MM.1S (cell line): ENCODE measurements at regions not wholly inside any gene's neighbourhood (a gene's known extent, or its start where the extent isn't known, plus 50 kb on each side); places are given as distances from the start of the nearest gene placed in this dataset.
A peak's percentile ranks its signal among the peaks of the same experiment; 100 is the strongest.

Experiments
- DNase-seq: peaks from one replicate; pipeline ENCODE4 v3.0.0-alpha.2; 2015
- H2AFZ ChIP-seq: fragments of 300-600 bp; sonication (generic); 2 replicates; pipeline ENCODE4 v1.6.0; 2016; ENCODE audit warnings: antibody characterized with exemption, low read length
- H3F3A ChIP-seq: fragments of 300-600 bp; sonication (generic); 2 replicates; pipeline ENCODE4 v1.6.1; 2016; ENCODE audit warnings: mild to moderate bottlenecking, antibody characterized with exemption, low read length, moderate library complexity, mixed read lengths; ENCODE audit not compliant: insufficient read depth
- H3K27ac ChIP-seq: fragments of 300-600 bp; sonication (generic); 2 replicates; pipeline ENCODE4 v1.5.1; 2016; ENCODE audit warnings: mild to moderate bottlenecking, low read length
- H3K27me3 ChIP-seq: fragments of 300-600 bp; sonication (generic); replicated peaks from 2 replicates; pipeline ENCODE4 v1.6.0; 2016; ENCODE audit warnings: low read length; ENCODE audit not compliant: insufficient read depth
- H3K36me3 ChIP-seq: fragments of 300-600 bp; sonication (generic); replicated peaks from 2 replicates; pipeline ENCODE4 v1.6.1; 2016; ENCODE audit warnings: mild to moderate bottlenecking, low read length, mixed read lengths; ENCODE audit not compliant: insufficient read depth
- H3K4me1 ChIP-seq: fragments of 300-600 bp; sonication (generic); 2 replicates; pipeline ENCODE4 v1.6.1; 2016; ENCODE audit warnings: low read length, mixed read lengths
- H3K4me2 ChIP-seq: fragments of 300-600 bp; sonication (generic); 2 replicates; pipeline ENCODE4 v1.6.0; 2016; ENCODE audit warnings: low read depth, low read length
- H3K4me3 ChIP-seq: fragments of 300-600 bp; sonication (generic); 2 replicates; pipeline ENCODE4 v1.5.1; 2016; ENCODE audit warnings: low read length, mixed read lengths
- H3K79me2 ChIP-seq: fragments of 300-600 bp; sonication (generic); 2 replicates; pipeline ENCODE4 v1.6.1; 2016; ENCODE audit warnings: mixed run types, low read length, mixed read lengths
- H3K9ac ChIP-seq: fragments of 300-600 bp; sonication (generic); 2 replicates; pipeline ENCODE4 v1.6.1; 2016; ENCODE audit warnings: low read length, mixed read lengths
- H3K9me2 ChIP-seq: fragments of 300-600 bp; sonication (generic); replicated peaks from 2 replicates; pipeline ENCODE4 v1.6.1; 2016; ENCODE audit warnings: mild to moderate bottlenecking, low read length, mixed read lengths; ENCODE audit not compliant: insufficient read depth
- H3K9me3 ChIP-seq: fragments of 300-600 bp; sonication (generic); replicated peaks from 2 replicates; pipeline ENCODE4 v1.6.1; 2016; ENCODE audit warnings: mild to moderate bottlenecking, low read length, mixed read lengths; ENCODE audit not compliant: insufficient read depth
- H4K20me1 ChIP-seq: fragments of 300-600 bp; sonication (generic); 2 replicates; pipeline ENCODE4 v1.6.1; 2016; ENCODE audit warnings: mild to moderate bottlenecking, low read length, moderate library complexity, mixed read lengths; ENCODE audit not compliant: insufficient read depth
- CTCF ChIP-seq: fragments of 300-600 bp; sonication (generic); IDR thresholded peaks from 2 replicates; pipeline ENCODE4 v1.5.1; 2016; ENCODE audit warnings: antibody characterized with exemption, low read length, mixed read lengths
- EZH2 ChIP-seq: fragments of 300-600 bp; sonication (generic); optimal IDR thresholded peaks from 2 replicates; pipeline ENCODE3; 2017; ENCODE audit warnings: low read depth, mild to moderate bottlenecking, antibody characterized with exemption, low read length, mixed read lengths
- EZH2phosphoT487 ChIP-seq: fragments of 300-600 bp; sonication (generic); IDR thresholded peaks from 2 replicates; pipeline ENCODE4 v1.6.1; 2018; ENCODE audit warnings: antibody characterized with exemption, low read length

GRCh38 chrX:4043951-4044350 is 330.5 kb upstream of the PRKX start:
- no peak for TF ChIP-seq EZH2
- no peak for TF ChIP-seq CTCF
- TF ChIP-seq EZH2phosphoT487: no peak

GRCh38 chrX:4035874-4036273 is 322.4 kb upstream of the PRKX start:
- H3K9me3 ChIP-seq: no peaks in the 10 kb centered on the region
- H3K27me3 ChIP-seq: no peaks in the 10 kb centered on the region
- no peaks in the 10 kb centered on the region for H3K79me2 ChIP-seq
- H3K4me3 ChIP-seq: no peak overlapping the region
- no peak overlapping the region for H2AFZ ChIP-seq
- H3K9ac ChIP-seq: no peak overlapping the region
- no peak for TF ChIP-seq EZH2
- TF ChIP-seq EZH2phosphoT487: no peak
- TF ChIP-seq CTCF: no peak
- H4K20me1 ChIP-seq: no peaks in the 10 kb centered on the region
- H3K27ac ChIP-seq: no peak overlapping the region
- no peaks in the 10 kb centered on the region for H3K4me1 ChIP-seq
- H3F3A ChIP-seq: no peaks in the 10 kb centered on the region
- H3K4me2 ChIP-seq: no peak overlapping the region
- no peaks in the 10 kb centered on the region for H3K9me2 ChIP-seq
- no peaks in the 10 kb centered on the region for H3K36me3 ChIP-seq
- DNase-seq: peak; percentile 8

More at GRCh38 chrX:4043951-4044350, 330.5 kb upstream of the PRKX start:
- Histone ChIP-seq H3K4me3 (no peak overlapping the region), H3K36me3 (no peaks in the 10 kb centered on the region), H3K9me3 (no peaks in the 10 kb centered on the region), H3K9me2 (no peaks in the 10 kb centered on the region), H2AFZ (no peak overlapping the region), H3K79me2 (no peaks in the 10 kb centered on the region), H3K4me1 (no peaks in the 10 kb centered on the region), H3K27ac (no peak overlapping the region), H3K4me2 (no peak overlapping the region), H3F3A (no peaks in the 10 kb centered on the region), H3K9ac (no peak overlapping the region), H4K20me1 (no peaks in the 10 kb centered on the region), H3K27me3 (no peaks in the 10 kb centered on the region)
- no peak for DNase-seq

- Histone ChIP-seq H3K27me3 (no peaks in the 10 kb centered on the region), H3K4me3 (no peak overlapping the region), H3K9me2 (no peaks in the 10 kb centered on the region), H3K36me3 (no peaks in the 10 kb centered on the region), H3K9me3 (no peaks in the 10 kb centered on the region), H3K79me2 (no peaks in the 10 kb centered on the region), H3K4me1 (no peaks in the 10 kb centered on the region), H3K9ac (no peak overlapping the region), H4K20me1 (no peaks in the 10 kb centered on the region), H2AFZ (no peak overlapping the region), H3K4me2 (no peak overlapping the region), H3F3A (no peaks in the 10 kb centered on the region), H3K27ac (no peak overlapping the region)
- TF ChIP-seq CTCF (no peak), EZH2phosphoT487 (no peak), EZH2 (no peak)
- no peak for DNase-seq
These were observed 314.7 kb upstream of the PRKX start for GRCh38 chrX:4028151-4028550.
